HCT116 (cell line): ENCODE measurements at regions not wholly inside any gene's neighbourhood (a gene's known extent, or its start where the extent isn't known, plus 50 kb on each side); places are given as distances from the start of the nearest gene placed in this dataset.
"Not testable (repeated sequence)": the region's sequence is repeated elsewhere in the genome, so short reads cannot be mapped to it uniquely, and the experiment has no call there.

Experiments
- ATAC-seq: fragments of 200-7000 bp; cut with Tn5 transposase; 2 replicates; pipeline ENCODE4 v1.9.1; 2020; ENCODE audit warnings: mild to moderate bottlenecking, moderate library complexity
- BruUV-seq: library from RNA; stranded (reverse); fragments of 400-500 nt; replicated peaks from 2 replicates; lab custom pipeline; 2021; lab: Mats Ljungman, UMichigan
- CTCF ChIA-PET: fragments of 300-600 bp; sonication (Branson Sonifier 250); formaldehyde crosslinking; loops from one replicate; lab custom pipeline; 2021; ENCODE audit warnings: antibody characterized with exemption; lab: Charles Lee
- POLR2A ChIA-PET: fragments of 300-600, 350-600 bp; sonication (Branson Sonifier 250); formaldehyde crosslinking; loops from one replicate; lab custom pipeline; 2021; ENCODE audit warnings: antibody characterized with exemption; lab: Charles Lee
- RAD21 ChIA-PET, 2 experiments: fragments of 300-600 bp; sonication (Branson Sonifier 250); formaldehyde crosslinking; loops; one replicate each; lab custom pipeline; 2023; ENCODE audit warnings: low total read pairs in 2 of 2; ENCODE audit not compliant: uncharacterized antibody in 2 of 2, unreplicated experiment in 2 of 2, low non-redundant PET in 1 of 2; lab: Charles Lee
- DNase-seq: peaks from one replicate; pipeline ENCODE4 v3.0.0-alpha.2; 2010; ENCODE audit warnings: low read depth, low spot score
- H2AFZ ChIP-seq: fragments of 200-600 bp; shearing (Covaris generic), sonication (generic); 2 replicates; pipeline ENCODE4 v1.6.1; 2017; ENCODE audit warnings: low read depth, mixed run types, mixed read lengths, antibody characterized with exemption, low read length; ENCODE audit not compliant: poor library complexity, severe bottlenecking
- H3K27ac ChIP-seq: 2 replicates; pipeline ENCODE4 v1.5.1; 2012; ENCODE audit warnings: low read depth, low read length
- H3K27me3 ChIP-seq: fragments of 200-600 bp; sonication (generic); 2 replicates; pipeline ENCODE4 v1.6.1; 2016; ENCODE audit warnings: mixed run types, low read length, mixed read lengths; ENCODE audit not compliant: insufficient read depth
- H3K36me3 ChIP-seq, 2 experiments: fragments of 200-500 bp in 1 of 2; fragments of 200-600 bp in 1 of 2; sonication (Bioruptor generic) in 1 of 2; sonication (generic) in 1 of 2; 2 replicates each; pipeline versions ENCODE4 v1.5.1 to v1.6.1; 2014 to 2016; ENCODE audit warnings: low read length in 2 of 2, inconsistent platforms in 1 of 2, mixed read lengths in 1 of 2, mixed run types in 1 of 2; ENCODE audit not compliant: insufficient read depth in 2 of 2, control insufficient read depth in 1 of 2
- H3K4me1 ChIP-seq, 2 experiments: fragments of 200-600 bp in 1 of 2; sonication (generic) in 1 of 2; 2 replicates each; pipeline versions ENCODE4 v1.5.1 to v1.6.1; 2012 to 2017; ENCODE audit warnings: low read length in 2 of 2, inconsistent platforms in 1 of 2, mild to moderate bottlenecking in 1 of 2, mixed read lengths in 1 of 2, mixed run types in 1 of 2, moderate library complexity in 1 of 2; ENCODE audit not compliant: insufficient read depth in 2 of 2, control insufficient read depth in 1 of 2
- H3K4me2 ChIP-seq: fragments of 200-600 bp; sonication (generic); 2 replicates; pipeline ENCODE4 v1.6.1; 2017; ENCODE audit warnings: mixed run types, low read length, mixed read lengths
- H3K4me3 ChIP-seq, 2 experiments: fragments of 200-600 bp in 1 of 2; sonication (generic) in 1 of 2; replicated peaks in 1 of 2; 2 replicates each; pipeline ENCODE4 v1.5.1; 2011 to 2016; ENCODE audit warnings: low read length in 2 of 2, control low read depth in 1 of 2, low read depth in 1 of 2, mild to moderate bottlenecking in 1 of 2, mixed read lengths in 1 of 2, mixed run types in 1 of 2
- H3K79me2 ChIP-seq: fragments of 200-600 bp; sonication (generic); 2 replicates; pipeline ENCODE4 v1.6.1; 2017; ENCODE audit warnings: mild to moderate bottlenecking, mixed run types, low read length, moderate library complexity, mixed read lengths; ENCODE audit not compliant: insufficient read depth
- H3K9ac ChIP-seq: fragments of 200-600 bp; sonication (generic); 2 replicates; pipeline ENCODE4 v1.6.1; 2016; ENCODE audit warnings: low read length, mixed read lengths
- H3K9me2 ChIP-seq: fragments of 200-600 bp; sonication (generic), shearing (Covaris generic); 2 replicates; pipeline ENCODE4 v1.6.1; 2017; ENCODE audit warnings: mixed run types, mild to moderate bottlenecking, moderate library complexity; ENCODE audit not compliant: insufficient read depth
- H3K9me3 ChIP-seq, 2 experiments: fragments of 200-500 bp in 1 of 2; fragments of 200-600 bp in 1 of 2; sonication (Bioruptor generic) in 1 of 2; sonication (generic) in 1 of 2; 2 replicates each; pipeline ENCODE4 v1.6.1; 2014 to 2017; ENCODE audit warnings: low read length in 2 of 2, mixed read lengths in 2 of 2, inconsistent platforms in 1 of 2, low read depth in 1 of 2, mild to moderate bottlenecking in 1 of 2, mixed run types in 1 of 2, moderate library complexity in 1 of 2; ENCODE audit not compliant: control insufficient read depth in 1 of 2, insufficient read depth in 1 of 2
- H4K20me1 ChIP-seq: fragments of 200-600 bp; sonication (generic), shearing (Covaris generic); 2 replicates; pipeline ENCODE4 v1.6.1; 2017; ENCODE audit warnings: mixed run types, mild to moderate bottlenecking, moderate library complexity; ENCODE audit not compliant: insufficient read depth
- CTCF ChIP-seq, 3 experiments: fragments of 200-600 bp in 1 of 3; sonication (generic) in 1 of 3; IDR thresholded peaks in 2 of 3; conservative IDR thresholded peaks in 1 of 3; 2 replicates each; pipeline ENCODE4 v1.5.1; 2012 to 2017; ENCODE audit warnings: low read depth in 2 of 3, low read length in 2 of 3, antibody characterized with exemption in 1 of 3, borderline replicate concordance in 1 of 3, control low read depth in 1 of 3, mild to moderate bottlenecking in 1 of 3, mixed read lengths in 1 of 3, mixed run types in 1 of 3, moderate library complexity in 1 of 3; ENCODE audit not compliant: insufficient read depth in 1 of 3
- EGR1 ChIP-seq: IDR thresholded peaks from 2 replicates; pipeline ENCODE4 v1.6.1; 2012; ENCODE audit warnings: low read depth
- MAX ChIP-seq: IDR thresholded peaks from 2 replicates; pipeline ENCODE4 v1.6.1; 2012
- RAD21 ChIP-seq: IDR thresholded peaks from 2 replicates; pipeline ENCODE4 v1.6.1; 2012; ENCODE audit warnings: low read depth, mild to moderate bottlenecking
- SIN3A ChIP-seq: IDR thresholded peaks from 2 replicates; pipeline ENCODE4 v1.6.1; 2012; ENCODE audit warnings: low read depth
- ZFX ChIP-seq: fragments of 450-650 bp; IDR thresholded peaks from 2 replicates; pipeline ENCODE4 v1.6.1; 2017
- intact Hi-C: fragments of 100-400 bp; cut with micrococcal nuclease; formaldehyde crosslinking; loops from 2 replicates; pipeline ENCODE4 v1.10.0; 2022

GRCh38 chr15:77901251-77901881 lies 176.1 kb downstream of the TBC1D2B start (continued):
- TF ChIP-seq EGR1 (no peak), SIN3A (no peak), ZFX (no peak), MAX (no peak), CTCF (IDR thresholded peaks at IDR 0.05 in 2 of 3, conservative IDR thresholded peaks at IDR 0.05 in 1 of 3; ENCODE audit: borderline replicate concordance in 1 of 3, insufficient read depth in 1 of 3, low read depth in 2 of 3, low read length in 2 of 3) (no peak)
- TF ChIP-seq, all 23 proteins: peak for 0

GRCh38 chr15:77900331-77900963 lies 177.1 kb downstream of the TBC1D2B start:
- DNase-seq, H3K27me3 ChIP-seq, H3K27ac ChIP-seq, H3K9me3 ChIP-seq, POLR2A ChIA-PET, H3K4me1 ChIP-seq, intact Hi-C loops, H3K4me3 ChIP-seq, H3K36me3 ChIP-seq, H3K4me2 ChIP-seq, H4K20me1 ChIP-seq, H3K9ac ChIP-seq, H2AFZ ChIP-seq, BruUV-seq, H3K9me2 ChIP-seq, RAD21 ChIA-PET, H3K79me2 ChIP-seq: not testable (repeated sequence)
- ATAC-seq, result peak; percentile 85
- TF ChIP-seq CTCF (IDR thresholded peaks at IDR 0.05 in 2 of 3, conservative IDR thresholded peaks at IDR 0.05 in 1 of 3; ENCODE audit: borderline replicate concordance in 1 of 3, insufficient read depth in 1 of 3, low read depth in 2 of 3, low read length in 2 of 3) (peak in 2 of 3 experiments; percentile 49 to 54; a peak in 4 of 6 replicates), RAD21 (peak; percentile 42; the same call in 1 of the 2 replicates)
- CTCF ChIA-PET, result interaction anchor here (0.7 to 1.0 kb wide), 5 partner anchors 10 to 354 kb away, joined by 3 to 10 read pairs (median 3); no protein-coding TSS in a partner anchor

GRCh38 chr15:77899776-77900175 lies 177.7 kb downstream of the TBC1D2B start:
- H3K4me3 ChIP-seq, intact Hi-C loops, BruUV-seq: not testable (repeated sequence)

More at GRCh38 chr15:77899776-77900175, 177.7 kb downstream of the TBC1D2B start:
- H2AFZ ChIP-seq, H3K27ac ChIP-seq, H3K4me2 ChIP-seq, DNase-seq, H3K27me3 ChIP-seq, H3K9me3 ChIP-seq, H3K9me2 ChIP-seq, H4K20me1 ChIP-seq, H3K79me2 ChIP-seq, H3K9ac ChIP-seq, ATAC-seq, POLR2A ChIA-PET, H3K4me1 ChIP-seq, RAD21 ChIA-PET, H3K36me3 ChIP-seq: not testable (repeated sequence)
- CTCF ChIA-PET, result interaction anchor here (0.7 to 1.0 kb wide), 5 partner anchors 11 to 353 kb away, joined by 3 to 10 read pairs (median 3); no protein-coding TSS in a partner anchor
